ENCODE measurements at regions not wholly inside any gene's neighbourhood (a gene's known extent, or its start where the extent isn't known, plus 50 kb on each side); places are given as distances from the start of the nearest gene placed in this dataset.

DNA sequence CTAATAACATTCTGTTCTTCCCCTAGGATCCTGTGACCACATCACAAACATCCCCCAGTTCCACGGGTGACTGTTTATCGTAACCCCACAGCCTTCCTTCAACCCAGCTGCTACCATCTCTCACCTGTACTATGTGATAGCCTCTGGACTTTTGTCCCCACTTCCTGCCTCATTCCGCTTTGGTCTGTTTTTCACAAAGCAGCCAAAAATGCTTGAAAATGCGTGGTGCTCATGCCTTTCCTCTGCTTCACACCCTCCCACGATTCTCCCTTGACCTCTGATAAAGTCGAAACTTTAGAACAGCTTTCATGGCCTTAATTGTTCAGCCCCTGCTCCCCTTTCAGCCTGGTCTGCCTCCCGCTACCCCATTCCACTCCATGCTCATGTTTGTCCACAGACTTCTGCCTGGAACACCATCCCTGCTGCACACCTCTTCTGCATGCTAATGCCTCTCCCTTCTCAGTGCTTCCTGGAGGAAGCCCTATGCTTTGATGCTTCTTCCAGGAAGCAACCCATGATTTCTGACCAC lies 165.6 kb downstream of the PLPP3 start:
- Histone ChIP-seq H3T11ph (ENCODE audit: low read length) (no peak overlapping the region), H4K91ac (ENCODE audit: insufficient read length, low read depth, low read length) (no peak overlapping the region), H3K27ac (ENCODE audit: insufficient read length, low read depth, low read length) (no peak overlapping the region), H4K8ac (replicated peaks; ENCODE audit: insufficient read length, low read depth, low read length) (no peak overlapping the region), H3K4me2 (ENCODE audit: insufficient read depth, insufficient read length, low read length) (no peak overlapping the region), H3K4me1 (ENCODE audit: insufficient read depth, low read length) (no peaks in the 10 kb centered on the region), H3K79me1 (ENCODE audit: insufficient read depth, low read depth, low read length, poor library complexity, severe bottlenecking) (no peaks in the 10 kb centered on the region), H2BK20ac (ENCODE audit: low read depth, low read length, poor library complexity, severe bottlenecking) (no peak overlapping the region), H3K23me2 (ENCODE audit: insufficient read length, low read depth, low read length, poor library complexity, severe bottlenecking) (no peaks in the 10 kb centered on the region), H3K27me3 (ENCODE audit: insufficient read depth, low read length) (no peaks in the 10 kb centered on the region), H4K5ac (ENCODE audit: insufficient read length, low read depth, low read length) (no peak overlapping the region), H3K79me2 (ENCODE audit: insufficient read depth, low read length) (no peaks in the 10 kb centered on the region), H3K9ac (ENCODE audit: extremely low read depth, insufficient read length, low read length) (no peak overlapping the region), H3K4ac (ENCODE audit: low read depth, low read length) (no peak overlapping the region), H2BK15ac (ENCODE audit: low read depth, low read length) (no peak overlapping the region), H2BK120ac (ENCODE audit: low read depth, low read length, poor library complexity, severe bottlenecking) (no peak overlapping the region), H3K9me3 (ENCODE audit: control insufficient read depth, low read depth, low read length) (no peaks in the 10 kb centered on the region), H3K14ac (ENCODE audit: insufficient read depth, low read length) (no peak overlapping the region), H2AK5ac (ENCODE audit: insufficient read length, low read length) (no peak overlapping the region), H2AFZ (ENCODE audit: low read length) (no peak overlapping the region), H3K23ac (ENCODE audit: insufficient read length, low read depth, low read length) (no peak overlapping the region), H2BK5ac (ENCODE audit: insufficient read length, low read length) (no peak overlapping the region), H3K56ac (ENCODE audit: insufficient read length, low read depth, low read length) (no peak overlapping the region), H2BK12ac (ENCODE audit: insufficient read length, low read depth, low read length) (no peak overlapping the region), H4K20me1 (ENCODE audit: control insufficient read depth, insufficient read depth, insufficient read length) (no peaks in the 10 kb centered on the region), H3K18ac (ENCODE audit: insufficient read length, low read depth, low read length) (no peak overlapping the region)
- Mint-ChIP-seq H3K4me1 (peaks cover 42 to 45% of the 10 kb centered on the region in 2 experiments), H3K9me3 (peaks cover 0 to 5% of the 10 kb centered on the region in 2 experiments; a peak in 1 of 5 replicates), H3K27me3 (ENCODE audit: low read depth) (peaks cover 3% of the 10 kb centered on the region; the same call in 1 of the 2 replicates), H3K27ac (no peak overlapping the region; a peak in 2 of 7 replicates), H3K36me3 (ENCODE audit: insufficient read depth in 1 of 3, low read depth in 3 of 3) (peaks cover 0 to 8% (median 0%) of the 10 kb centered on the region in 3 experiments; a peak in 1 of 7 replicates), H3K4me3 (no peak overlapping the region)
- TF ChIP-seq, protein P1, sequence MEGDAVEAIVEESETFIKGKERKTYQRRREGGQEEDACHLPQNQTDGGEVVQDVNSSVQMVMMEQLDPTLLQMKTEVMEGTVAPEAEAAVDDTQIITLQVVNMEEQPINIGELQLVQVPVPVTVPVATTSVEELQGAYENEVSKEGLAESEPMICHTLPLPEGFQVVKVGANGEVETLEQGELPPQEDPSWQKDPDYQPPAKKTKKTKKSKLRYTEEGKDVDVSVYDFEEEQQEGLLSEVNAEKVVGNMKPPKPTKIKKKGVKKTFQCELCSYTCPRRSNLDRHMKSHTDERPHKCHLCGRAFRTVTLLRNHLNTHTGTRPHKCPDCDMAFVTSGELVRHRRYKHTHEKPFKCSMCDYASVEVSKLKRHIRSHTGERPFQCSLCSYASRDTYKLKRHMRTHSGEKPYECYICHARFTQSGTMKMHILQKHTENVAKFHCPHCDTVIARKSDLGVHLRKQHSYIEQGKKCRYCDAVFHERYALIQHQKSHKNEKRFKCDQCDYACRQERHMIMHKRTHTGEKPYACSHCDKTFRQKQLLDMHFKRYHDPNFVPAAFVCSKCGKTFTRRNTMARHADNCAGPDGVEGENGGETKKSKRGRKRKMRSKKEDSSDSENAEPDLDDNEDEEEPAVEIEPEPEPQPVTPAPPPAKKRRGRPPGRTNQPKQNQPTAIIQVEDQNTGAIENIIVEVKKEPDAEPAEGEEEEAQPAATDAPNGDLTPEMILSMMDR (conservative IDR thresholded peaks at IDR 0.05) = no peak
- DNase-seq = no peak
- no CpG with 5 or more reads among the region's 7 CpGs for WGBS (ENCODE audit: extremely low coverage, insufficient read length, low lambda C conversion rate)

Data from H9 (cell line).